Osteoblast (primary cell): ENCODE measurements at regions not wholly inside any gene's neighbourhood (a gene's known extent, or its start where the extent isn't known, plus 50 kb on each side); places are given as distances from the start of the nearest gene placed in this dataset.
"Not testable (repeated sequence)": the region's sequence is repeated elsewhere in the genome, so short reads cannot be mapped to it uniquely, and the experiment has no call there.

Experiments used
- DNase-seq: peaks from one replicate; pipeline ENCODE4 v3.0.0; 2011; ENCODE audit warnings: low spot score, mixed read lengths; ENCODE audit not compliant: insufficient read length; ENCODE audit errors: missing footprints
- H2AFZ ChIP-seq: 2 replicates; pipeline ENCODE4 v1.6.0; 2011; ENCODE audit warnings: mild to moderate bottlenecking, low read length
- H3K27ac ChIP-seq: 2 replicates; pipeline ENCODE4 v1.5.1; 2011; ENCODE audit warnings: mild to moderate bottlenecking, low read depth, low read length, moderate library complexity
- H3K27me3 ChIP-seq: 2 replicates; pipeline ENCODE4 v1.6.0; 2012; ENCODE audit warnings: mild to moderate bottlenecking, control low read depth, inconsistent platforms, low read length, moderate library complexity; ENCODE audit not compliant: insufficient read depth
- H3K36me3 ChIP-seq: 2 replicates; pipeline ENCODE4 v1.5.1; 2011; ENCODE audit warnings: mild to moderate bottlenecking, low read length, control low read depth, moderate library complexity; ENCODE audit not compliant: insufficient read depth
- H3K4me1 ChIP-seq: 2 replicates; pipeline ENCODE4 v1.5.1; 2011; ENCODE audit warnings: mild to moderate bottlenecking, low read length, control low read depth, moderate library complexity; ENCODE audit not compliant: insufficient read depth
- H3K4me2 ChIP-seq: 2 replicates; pipeline ENCODE4 v1.6.0; 2011; ENCODE audit warnings: mild to moderate bottlenecking, low read length; ENCODE audit not compliant: insufficient read depth
- H3K4me3 ChIP-seq: fragments of 200-600 bp; sonication (generic); 3 replicates; pipeline ENCODE4 v1.5.1; 2012; ENCODE audit warnings: mild to moderate bottlenecking, low read length, inconsistent platforms; ENCODE audit not compliant: insufficient read depth
- H3K79me2 ChIP-seq: 2 replicates; pipeline ENCODE4 v1.6.0; 2012; ENCODE audit warnings: mild to moderate bottlenecking, low read length, control low read depth, inconsistent platforms; ENCODE audit not compliant: insufficient read depth
- H3K9me3 ChIP-seq: 2 replicates; pipeline ENCODE4 v1.5.1; 2011; ENCODE audit warnings: low read depth, low read length, control low read depth
- H4K20me1 ChIP-seq: 2 replicates; pipeline ENCODE4 v1.6.0; 2012; ENCODE audit warnings: mild to moderate bottlenecking, low read length, control low read depth; ENCODE audit not compliant: insufficient read depth
- CTCF ChIP-seq: IDR thresholded peaks from 2 replicates; pipeline ENCODE4 v1.5.1; 2011; ENCODE audit warnings: mild to moderate bottlenecking, low read depth, low read length, moderate library complexity; ENCODE audit errors: extremely low read depth

DNA sequence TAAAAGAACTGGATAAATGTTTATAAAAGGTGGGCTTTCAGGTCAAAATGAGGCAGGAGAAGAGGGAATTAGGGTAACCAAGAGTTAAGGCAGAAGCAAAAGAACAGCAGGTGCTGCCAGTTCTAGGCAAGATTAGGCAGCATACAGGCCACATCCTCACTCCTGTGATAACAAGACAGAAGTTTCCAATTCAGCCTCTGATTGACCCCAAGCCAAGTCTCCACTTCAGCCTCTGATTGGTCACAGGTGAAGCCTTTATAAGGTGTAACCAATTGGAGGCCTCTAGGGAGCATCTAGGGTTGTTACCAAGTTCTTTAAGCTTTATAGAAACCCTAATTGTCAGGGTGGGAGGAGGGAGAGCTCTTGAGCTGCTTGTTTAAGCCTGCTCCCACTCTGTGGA is 160.8 kb downstream of the MATN1 start:
- DNase-seq: no peak
- no peaks in the 10 kb centered on the region for H3K27me3 ChIP-seq
- no peaks in the 10 kb centered on the region for H3K36me3 ChIP-seq
- no peaks in the 10 kb centered on the region for H4K20me1 ChIP-seq
- H3K4me1 ChIP-seq: no peaks in the 10 kb centered on the region
- H3K4me3 ChIP-seq: no peak overlapping the region
- H3K4me2 ChIP-seq: no peak overlapping the region
- no peak overlapping the region for H2AFZ ChIP-seq
- TF ChIP-seq CTCF: no peak
- H3K27ac ChIP-seq: no peak overlapping the region
- H3K9me3 ChIP-seq: no peaks in the 10 kb centered on the region
- H3K79me2 ChIP-seq: no peaks in the 10 kb centered on the region

GRCh38 chr1:30551603-30552002 is 171.8 kb downstream of the MATN1 start:
- no peak overlapping the region for H2AFZ ChIP-seq
- H3K36me3 ChIP-seq: no peaks in the 10 kb centered on the region
- DNase-seq: no peak
- no peak overlapping the region for H3K27ac ChIP-seq
- TF ChIP-seq CTCF: no peak
- no peaks in the 10 kb centered on the region for H3K27me3 ChIP-seq
- no peaks in the 10 kb centered on the region for H3K4me1 ChIP-seq
- H3K9me3 ChIP-seq: no peaks in the 10 kb centered on the region
- no peak overlapping the region for H3K4me3 ChIP-seq
- no peak overlapping the region for H3K4me2 ChIP-seq
- no peaks in the 10 kb centered on the region for H3K79me2 ChIP-seq
- H4K20me1 ChIP-seq: no peaks in the 10 kb centered on the region

DNA sequence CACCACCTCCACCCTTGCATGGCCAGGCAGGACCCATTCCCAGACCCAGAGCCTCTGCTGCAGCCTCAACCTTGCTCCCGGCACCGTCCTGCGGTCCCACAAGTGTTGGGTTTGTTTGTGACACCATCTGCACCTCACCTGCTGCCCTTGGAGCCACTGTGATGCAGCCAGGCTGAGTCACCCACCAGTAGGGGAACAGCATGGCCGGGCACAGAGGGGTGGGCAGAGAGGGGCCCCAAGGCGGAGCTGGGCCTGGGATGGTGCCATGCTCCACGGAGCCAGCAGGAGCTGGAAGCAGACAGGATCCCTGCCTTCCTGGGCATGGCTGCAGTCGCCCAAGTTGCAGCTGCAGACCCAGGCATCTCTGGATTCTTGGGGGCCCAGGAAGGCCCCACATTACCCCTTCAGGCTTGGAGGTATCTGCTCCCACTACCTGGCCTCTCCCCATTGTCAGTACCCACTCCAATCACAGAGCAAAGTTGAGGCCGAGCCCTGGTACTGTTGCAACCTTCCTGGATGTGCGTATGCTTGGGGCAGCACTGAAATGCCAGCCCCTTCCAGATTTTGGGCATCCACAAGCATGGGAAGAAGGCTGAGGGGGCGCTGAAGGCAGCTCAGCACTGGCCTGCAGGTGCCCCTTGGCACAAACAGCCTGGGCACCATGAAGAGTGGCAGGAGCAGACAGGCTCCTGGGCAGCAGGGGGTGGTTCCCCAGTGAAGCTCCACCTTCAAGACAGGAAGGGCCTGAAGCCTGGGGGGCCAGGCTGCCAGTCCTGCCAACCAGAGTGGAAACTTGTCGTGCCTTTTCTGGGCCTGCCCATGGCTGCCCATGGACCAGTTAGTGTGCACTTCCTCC is 172.8 kb downstream of the MATN1 start:
- Histone ChIP-seq H3K27me3 (no peaks in the 10 kb centered on the region), H2AFZ (no peak overlapping the region), H3K79me2 (no peaks in the 10 kb centered on the region), H3K4me1 (no peaks in the 10 kb centered on the region), H3K36me3 (no peaks in the 10 kb centered on the region), H4K20me1 (no peaks in the 10 kb centered on the region), H3K9me3 (no peaks in the 10 kb centered on the region), H3K4me2 (no peak overlapping the region), H3K27ac (no peak overlapping the region), H3K4me3 (no peak overlapping the region)
- DNase-seq: no peak
- no peak for TF ChIP-seq CTCF

DNA sequence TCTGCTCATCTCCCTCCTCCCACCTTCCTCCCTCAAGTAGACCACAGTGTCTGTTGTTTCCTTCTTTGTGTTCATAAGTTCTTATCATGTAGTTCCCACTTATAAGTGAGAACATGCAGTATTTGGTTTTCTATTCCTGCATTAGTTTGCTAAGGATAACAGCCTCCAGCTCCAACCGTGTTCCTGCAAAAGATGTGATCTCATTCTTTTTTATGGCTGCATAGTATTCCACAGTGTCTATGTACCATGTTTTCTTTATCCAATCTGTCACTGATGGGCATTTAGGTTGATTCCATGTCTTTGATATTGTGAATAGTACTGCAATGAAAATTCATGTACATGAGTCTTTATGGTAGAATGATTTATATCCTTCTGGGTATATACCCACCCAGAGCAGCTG is 173.5 kb downstream of the MATN1 start:
- not testable (repeated sequence) for H3K79me2 ChIP-seq, H3K9me3 ChIP-seq, H2AFZ ChIP-seq, H3K27me3 ChIP-seq, H3K4me3 ChIP-seq, DNase-seq, H3K27ac ChIP-seq, H3K4me2 ChIP-seq, H3K4me1 ChIP-seq, H3K36me3 ChIP-seq, H4K20me1 ChIP-seq
